ENCODE measurements at regions not wholly inside any gene's neighbourhood (a gene's known extent, or its start where the extent isn't known, plus 50 kb on each side); places are given as distances from the start of the nearest gene placed in this dataset.

DNA sequence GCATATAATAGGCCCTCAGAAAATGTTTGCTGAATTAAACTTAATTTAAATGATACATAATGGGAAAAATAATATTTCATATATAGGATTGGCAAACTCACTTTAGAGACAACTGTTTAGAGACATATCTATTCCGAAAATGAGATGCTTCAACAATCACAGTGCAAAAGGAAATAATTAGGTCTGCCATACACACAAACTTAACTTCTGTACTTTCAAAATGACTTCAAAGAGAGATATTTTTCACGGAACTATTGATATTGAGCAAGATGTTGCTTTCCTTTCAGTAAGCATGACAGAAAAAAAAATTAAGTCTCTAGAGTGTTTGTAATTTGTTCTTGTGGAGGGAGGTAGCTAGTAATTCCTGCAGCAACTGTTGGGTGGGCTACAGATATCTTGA lies 769.5 kb downstream of the TUSC7 start:
- no peaks in the 10 kb centered on the region for H3K36me3 Mint-ChIP-seq (ENCODE audit: low read depth)
- H3K27me3 Mint-ChIP-seq: no peaks in the 10 kb centered on the region
- intact Hi-C loops (cut with micrococcal nuclease): no loop called here
- H3K9me3 Mint-ChIP-seq: peaks cover 9% of the 10 kb centered on the region
- no peaks in the 10 kb centered on the region for H3K4me1 Mint-ChIP-seq (ENCODE audit: low read depth)
- no peak overlapping the region for H3K4me3 Mint-ChIP-seq
- no peak overlapping the region for H3K27ac Mint-ChIP-seq

DNA sequence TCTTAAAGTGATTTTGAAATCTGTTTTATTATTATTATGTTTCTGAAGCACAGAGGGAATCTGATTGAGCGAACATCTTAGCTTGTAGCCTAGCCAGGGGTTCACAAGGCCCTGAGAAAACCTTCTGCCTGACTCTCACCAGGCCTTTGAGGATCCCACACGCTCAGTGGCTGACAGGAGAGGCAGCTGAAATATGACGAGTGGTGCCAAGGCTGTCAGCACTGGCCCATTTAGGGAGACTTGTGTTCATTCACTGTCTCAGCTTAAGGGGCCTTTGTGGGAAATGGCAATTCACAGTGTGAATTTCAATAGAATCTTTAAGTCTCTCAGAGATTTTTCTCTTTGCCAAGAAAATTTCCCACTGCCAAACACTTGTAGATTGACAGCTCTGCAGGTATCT lies 770.9 kb downstream of the TUSC7 start:
- intact Hi-C loops (cut with micrococcal nuclease): no loop called here
- Mint-ChIP-seq H3K4me3 (no peak overlapping the region), H3K27ac (no peak overlapping the region)

DNA sequence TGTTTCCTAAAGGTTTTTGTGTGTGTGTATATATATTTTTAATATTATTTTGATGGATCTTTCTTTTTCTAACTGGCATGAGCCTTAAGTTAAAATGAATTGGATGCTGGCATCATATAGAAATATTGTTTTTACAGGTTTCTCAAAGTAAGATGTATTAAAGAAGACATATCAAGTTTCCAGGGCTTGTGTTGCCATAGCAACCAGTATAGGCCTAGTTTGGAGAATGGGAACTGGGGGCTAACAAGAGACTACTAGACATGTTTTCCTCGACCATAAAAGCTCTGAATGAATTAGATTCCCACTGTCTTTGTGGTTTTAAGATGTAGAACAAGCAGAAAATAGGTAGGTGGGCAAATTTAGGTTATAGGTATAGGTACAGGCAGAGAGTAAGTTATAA lies 771.4 kb downstream of the TUSC7 start:
- H3K4me3 Mint-ChIP-seq: no peak overlapping the region
- H3K9me3 Mint-ChIP-seq: peaks cover 11% of the 10 kb centered on the region
- no peaks in the 10 kb centered on the region for H3K27me3 Mint-ChIP-seq
- intact Hi-C loops (cut with micrococcal nuclease): no loop called here
- H3K4me1 Mint-ChIP-seq (ENCODE audit: low read depth): no peaks in the 10 kb centered on the region
- no peaks in the 10 kb centered on the region for H3K36me3 Mint-ChIP-seq (ENCODE audit: low read depth)
- H3K27ac Mint-ChIP-seq: no peak overlapping the region

More for the DNA sequence above, 770.9 kb downstream of the TUSC7 start:
- Mint-ChIP-seq H3K9me3 (peaks cover 11% of the 10 kb centered on the region), H3K36me3 (ENCODE audit: low read depth) (no peaks in the 10 kb centered on the region), H3K27me3 (no peaks in the 10 kb centered on the region), H3K4me1 (ENCODE audit: low read depth) (no peaks in the 10 kb centered on the region)

DNA sequence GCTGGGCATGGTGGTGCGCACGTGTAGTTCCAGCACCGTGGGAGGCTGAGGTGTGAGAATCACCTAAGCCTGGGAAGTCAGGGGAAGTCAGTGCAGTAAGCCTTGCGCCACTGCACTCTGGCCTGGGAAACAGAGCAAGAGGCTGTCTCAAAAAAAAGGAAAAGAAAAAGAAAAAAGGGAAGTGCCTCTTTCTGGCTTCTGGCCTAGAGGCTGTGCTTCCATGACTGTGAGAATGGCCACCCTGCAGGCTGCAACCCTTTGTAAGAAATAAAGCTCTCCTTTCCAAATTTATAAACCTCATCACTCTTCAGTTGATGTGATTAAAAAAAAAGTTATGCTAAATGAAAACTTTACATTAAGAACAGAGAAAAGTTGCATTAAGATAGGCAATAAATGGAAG lies 774.3 kb downstream of the TUSC7 start:
- no peaks in the 10 kb centered on the region for H3K27me3 Mint-ChIP-seq
- no peak overlapping the region for H3K27ac Mint-ChIP-seq
- no peaks in the 10 kb centered on the region for H3K4me1 Mint-ChIP-seq (ENCODE audit: low read depth)
- intact Hi-C loops (cut with micrococcal nuclease): no loop called here
- no peaks in the 10 kb centered on the region for H3K36me3 Mint-ChIP-seq (ENCODE audit: low read depth)
- no peak overlapping the region for H3K4me3 Mint-ChIP-seq
- peaks cover 11% of the 10 kb centered on the region for H3K9me3 Mint-ChIP-seq

DNA sequence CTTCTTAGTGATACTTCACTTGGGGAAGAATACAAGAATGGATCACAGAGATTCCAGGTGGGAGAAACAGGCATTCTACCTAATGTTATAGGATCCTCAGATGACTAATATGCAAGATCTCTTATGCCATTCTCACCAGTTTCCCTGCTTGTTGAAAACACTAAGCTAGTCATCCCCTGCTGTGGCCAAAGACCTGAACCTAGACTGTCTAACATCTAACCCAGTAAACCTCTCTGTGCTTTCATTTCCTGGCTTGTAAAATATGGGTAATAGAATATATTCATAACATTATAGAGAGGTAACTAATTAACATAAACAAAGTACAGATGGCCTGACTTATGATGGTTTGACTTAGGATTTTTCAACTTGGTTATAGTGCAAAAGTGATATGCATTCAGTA lies 776.3 kb downstream of the TUSC7 start:
- intact Hi-C loops (cut with micrococcal nuclease): no loop called here
- no peaks in the 10 kb centered on the region for H3K27me3 Mint-ChIP-seq
- no peaks in the 10 kb centered on the region for H3K4me1 Mint-ChIP-seq (ENCODE audit: low read depth)

DNA sequence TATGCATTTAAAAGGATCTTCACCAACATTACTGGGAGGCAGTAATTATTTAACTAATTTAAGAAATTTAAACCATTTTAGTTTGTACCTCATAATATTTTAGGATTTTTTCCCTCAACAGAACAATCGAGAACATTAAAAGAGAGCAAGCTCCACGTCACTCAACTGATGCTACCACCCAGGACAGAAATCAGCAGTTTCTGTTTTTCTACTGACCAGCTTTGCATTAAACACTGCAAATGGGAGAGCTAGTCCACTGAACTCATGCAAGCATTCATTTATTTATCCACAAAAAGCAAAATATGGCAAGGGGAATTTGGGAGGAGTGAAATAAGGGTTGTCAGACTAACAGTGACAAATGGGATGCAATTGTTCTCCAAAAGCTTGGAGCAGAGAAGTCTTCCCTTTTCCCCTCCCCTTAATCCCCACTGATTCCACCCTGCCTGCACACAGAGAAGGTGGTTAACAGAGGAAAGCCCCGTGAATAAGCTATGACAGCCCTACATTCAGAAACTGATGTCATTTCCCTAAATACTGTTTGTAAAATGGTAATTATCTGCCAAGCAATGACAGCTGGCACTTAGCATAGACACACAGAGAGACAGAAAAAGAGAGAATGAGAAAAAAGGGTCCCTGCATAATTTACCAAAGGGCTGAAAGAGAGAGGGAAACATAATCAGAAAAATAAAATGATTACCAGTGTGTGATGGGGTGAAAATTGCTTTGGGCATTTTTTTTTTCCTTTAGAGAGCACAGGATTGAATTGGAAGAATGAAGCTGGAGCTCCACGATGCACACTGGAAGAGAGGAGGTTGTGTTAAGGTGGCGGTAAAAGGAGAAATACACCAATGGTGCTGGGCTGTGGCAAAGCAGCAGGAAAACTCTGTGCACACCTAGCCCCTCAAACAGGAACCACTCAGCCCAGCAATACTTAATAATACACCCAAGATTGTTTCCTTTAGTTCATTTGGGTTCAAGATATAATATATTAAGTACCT lies 777.4 kb downstream of the TUSC7 start:
- H3K9me3 Mint-ChIP-seq: peaks cover 11% of the 10 kb centered on the region
- intact Hi-C loops (cut with micrococcal nuclease): no loop called here
- no peak overlapping the region for H3K27ac Mint-ChIP-seq
- no peaks in the 10 kb centered on the region for H3K27me3 Mint-ChIP-seq
- no peaks in the 10 kb centered on the region for H3K4me1 Mint-ChIP-seq (ENCODE audit: low read depth)
- no peak overlapping the region for H3K4me3 Mint-ChIP-seq
- no peaks in the 10 kb centered on the region for H3K36me3 Mint-ChIP-seq (ENCODE audit: low read depth)

More for the DNA sequence above, 776.3 kb downstream of the TUSC7 start:
- no peak overlapping the region for H3K4me3 Mint-ChIP-seq
- H3K36me3 Mint-ChIP-seq (ENCODE audit: low read depth): no peaks in the 10 kb centered on the region
- H3K27ac Mint-ChIP-seq: no peak overlapping the region
- peaks cover 11% of the 10 kb centered on the region for H3K9me3 Mint-ChIP-seq

DNA sequence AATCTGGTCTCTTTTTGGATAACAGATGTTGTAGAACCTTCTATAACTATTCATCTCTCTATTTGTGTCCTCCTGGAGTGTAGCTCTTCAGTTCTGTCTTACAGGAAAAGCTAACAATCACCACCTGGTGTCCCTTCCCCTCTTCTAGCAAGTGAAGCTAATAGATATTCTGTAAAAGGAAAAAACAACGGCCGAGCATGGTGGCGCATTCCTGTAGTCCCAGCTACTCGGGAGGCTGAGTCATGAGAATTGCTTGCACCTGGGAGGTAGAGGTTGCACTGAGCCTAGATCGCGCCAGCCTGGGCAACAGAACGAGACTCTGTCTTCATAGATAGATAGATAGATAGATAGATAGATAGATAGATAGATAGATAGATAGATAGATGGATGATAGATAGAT lies 779.4 kb downstream of the TUSC7 start:
- peaks cover 4% of the 10 kb centered on the region for H3K9me3 Mint-ChIP-seq
- no peak overlapping the region for H3K4me3 Mint-ChIP-seq
- H3K27me3 Mint-ChIP-seq: no peaks in the 10 kb centered on the region
- H3K36me3 Mint-ChIP-seq (ENCODE audit: low read depth): no peaks in the 10 kb centered on the region
- intact Hi-C loops (cut with micrococcal nuclease): no loop called here
- H3K27ac Mint-ChIP-seq: no peak overlapping the region
- no peaks in the 10 kb centered on the region for H3K4me1 Mint-ChIP-seq (ENCODE audit: low read depth)

DNA sequence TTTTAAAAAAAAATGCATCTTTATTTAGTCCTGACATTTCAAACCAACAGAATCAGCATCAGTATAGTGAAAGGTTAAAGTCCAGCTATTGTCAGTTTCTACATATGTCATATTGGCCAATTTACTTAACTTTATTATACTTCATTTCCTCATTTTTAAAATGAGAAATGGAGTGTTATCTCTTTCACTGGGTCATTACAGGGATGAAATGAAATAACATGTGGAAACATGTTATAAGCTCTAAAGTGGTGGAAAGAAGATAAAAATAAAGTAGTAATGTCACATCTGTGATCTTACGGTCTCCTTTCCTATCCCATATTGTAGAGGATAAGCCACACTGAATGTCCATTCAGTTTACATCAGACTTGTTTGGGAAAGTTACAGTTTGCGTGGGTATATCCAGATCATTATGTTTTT lies 780.1 kb downstream of the TUSC7 start:
- Mint-ChIP-seq H3K4me1 (ENCODE audit: low read depth) (no peaks in the 10 kb centered on the region), H3K36me3 (ENCODE audit: low read depth) (no peaks in the 10 kb centered on the region), H3K9me3 (no peaks in the 10 kb centered on the region), H3K27me3 (no peaks in the 10 kb centered on the region), H3K27ac (no peak overlapping the region), H3K4me3 (no peak overlapping the region)
- intact Hi-C loops (cut with micrococcal nuclease): no loop called here

DNA sequence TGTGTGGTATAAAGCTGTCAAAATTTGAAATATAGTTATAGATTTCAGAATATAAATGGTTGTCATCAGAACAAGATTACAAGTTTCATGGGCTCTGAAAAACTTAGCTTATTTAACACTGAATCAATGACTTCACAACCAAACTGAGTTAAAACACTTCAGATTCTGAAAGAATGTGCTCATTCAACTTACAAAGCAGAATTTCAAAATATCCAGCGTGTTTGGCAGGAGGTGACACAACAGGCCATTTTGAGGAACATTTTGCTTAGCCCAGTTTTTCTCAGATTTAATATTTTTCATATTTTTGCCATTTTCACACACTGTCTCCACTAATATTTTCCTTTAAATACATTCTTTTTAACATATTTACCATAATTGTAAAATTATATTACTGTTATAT lies 781.1 kb downstream of the TUSC7 start:
- Mint-ChIP-seq H3K9me3 (no peaks in the 10 kb centered on the region), H3K27ac (no peak overlapping the region), H3K4me1 (ENCODE audit: low read depth) (no peaks in the 10 kb centered on the region), H3K4me3 (no peak overlapping the region), H3K27me3 (no peaks in the 10 kb centered on the region), H3K36me3 (ENCODE audit: low read depth) (no peaks in the 10 kb centered on the region)
- intact Hi-C loops (cut with micrococcal nuclease): no loop called here

DNA sequence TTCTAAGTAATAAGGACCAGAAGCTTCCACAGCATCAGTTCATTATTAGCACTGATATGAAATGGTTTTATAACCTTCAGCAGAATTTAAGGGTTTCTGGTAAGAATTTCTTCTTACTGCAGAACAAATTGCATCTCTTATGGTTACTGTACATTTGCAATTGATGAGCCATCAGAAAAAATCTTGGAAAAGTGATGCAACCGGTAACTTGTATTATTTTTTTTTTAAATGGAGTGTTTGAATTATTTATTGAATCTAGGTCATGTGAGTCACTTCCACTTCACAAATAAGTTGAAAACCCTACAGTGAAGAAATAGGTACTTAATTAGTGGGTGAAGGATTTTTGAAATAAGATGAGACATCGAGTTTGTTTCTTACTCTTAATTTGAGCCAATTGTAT lies 786.0 kb downstream of the TUSC7 start:
- Mint-ChIP-seq H3K27me3 (no peaks in the 10 kb centered on the region), H3K36me3 (ENCODE audit: low read depth) (no peaks in the 10 kb centered on the region), H3K4me3 (no peak overlapping the region), H3K4me1 (ENCODE audit: low read depth) (no peaks in the 10 kb centered on the region), H3K27ac (no peak overlapping the region), H3K9me3 (no peaks in the 10 kb centered on the region)
- intact Hi-C loops (cut with micrococcal nuclease): no loop called here

DNA sequence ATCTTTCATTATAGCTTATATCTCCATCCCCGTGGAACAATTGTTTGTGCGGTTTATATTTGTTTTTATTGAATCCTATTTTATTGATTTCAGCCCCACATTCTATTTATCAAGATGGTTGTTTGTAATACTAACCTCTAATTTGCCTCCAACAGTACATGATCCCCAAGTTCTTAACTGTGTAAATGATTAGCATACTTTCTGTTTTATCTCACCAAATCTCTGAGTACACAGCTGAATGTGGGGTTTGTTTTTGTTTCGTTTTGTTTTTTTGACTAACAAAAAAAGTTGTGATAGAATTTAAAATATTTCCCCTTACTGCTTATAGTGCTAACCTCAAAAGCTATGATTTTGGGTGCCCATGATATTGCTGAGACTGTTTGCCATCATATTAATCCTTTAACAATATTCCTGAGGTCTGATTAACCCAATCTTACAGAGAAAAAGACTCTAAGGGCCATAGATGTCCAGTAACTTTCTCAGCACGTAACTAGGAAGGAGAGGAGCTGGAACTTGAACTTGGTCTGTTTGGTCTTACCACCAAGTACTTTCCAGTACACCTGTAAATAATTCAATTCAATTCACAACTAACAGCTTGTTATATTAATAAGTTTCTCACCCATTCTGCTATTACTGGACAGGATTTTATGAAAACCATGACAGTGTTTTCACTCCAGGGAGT lies 789.8 kb downstream of the TUSC7 start:
- H3K27me3 Mint-ChIP-seq: no peaks in the 10 kb centered on the region
- H3K27ac Mint-ChIP-seq: no peak overlapping the region
- no peaks in the 10 kb centered on the region for H3K36me3 Mint-ChIP-seq (ENCODE audit: low read depth)
- H3K4me3 Mint-ChIP-seq: no peak overlapping the region
- intact Hi-C loops (cut with micrococcal nuclease): no loop called here
- H3K4me1 Mint-ChIP-seq (ENCODE audit: low read depth): no peaks in the 10 kb centered on the region
- no peaks in the 10 kb centered on the region for H3K9me3 Mint-ChIP-seq

DNA sequence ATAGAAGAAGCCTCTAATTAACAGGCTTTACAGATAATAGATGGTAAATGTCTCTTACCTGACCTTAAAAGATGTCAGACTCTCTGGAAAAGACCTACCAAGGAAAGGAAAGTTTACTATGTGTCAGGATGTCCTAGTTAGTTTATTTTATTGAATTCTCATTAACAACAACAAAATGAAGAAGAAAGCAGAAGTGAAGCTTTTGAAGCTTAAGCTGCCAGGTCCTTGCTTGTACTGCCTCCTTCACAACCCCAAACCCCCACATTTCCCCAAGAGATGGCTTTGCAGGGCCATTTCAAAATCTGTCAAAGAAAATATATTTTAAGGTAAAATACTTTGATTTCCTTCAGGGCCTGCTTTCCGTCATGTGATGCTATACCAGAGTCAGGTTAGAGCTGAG lies 798.4 kb downstream of the TUSC7 start:
- Mint-ChIP-seq H3K27ac (no peak overlapping the region), H3K27me3 (no peaks in the 10 kb centered on the region)

DNA sequence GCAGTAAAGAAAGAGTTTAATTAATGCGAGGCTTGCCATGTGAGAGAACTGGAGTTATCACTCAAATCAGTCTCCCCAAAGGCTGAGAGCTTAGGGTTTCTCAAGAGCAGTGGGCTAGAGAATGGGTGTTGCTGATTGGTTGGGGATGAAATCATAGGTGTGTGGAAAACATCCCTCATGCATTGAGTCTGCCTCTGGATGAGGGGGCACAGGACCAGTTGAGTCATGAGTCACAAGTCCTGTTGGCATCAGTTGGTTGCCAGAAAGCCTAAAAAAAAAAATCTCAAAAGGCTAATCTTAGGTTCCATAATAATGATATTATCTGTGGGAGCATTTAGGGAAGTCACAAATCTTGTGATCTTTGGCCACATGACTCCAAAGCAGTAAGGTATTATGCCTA lies 800.3 kb downstream of the TUSC7 start:
- Mint-ChIP-seq H3K36me3 (ENCODE audit: low read depth) (no peaks in the 10 kb centered on the region), H3K27ac (no peak overlapping the region), H3K4me3 (no peak overlapping the region), H3K4me1 (ENCODE audit: low read depth) (no peaks in the 10 kb centered on the region), H3K27me3 (no peaks in the 10 kb centered on the region), H3K9me3 (peaks cover 6% of the 10 kb centered on the region)
- intact Hi-C loops (cut with micrococcal nuclease): no loop called here

More for the DNA sequence above, 798.4 kb downstream of the TUSC7 start:
- Mint-ChIP-seq H3K4me1 (ENCODE audit: low read depth) (no peaks in the 10 kb centered on the region), H3K9me3 (peaks cover 6% of the 10 kb centered on the region), H3K36me3 (ENCODE audit: low read depth) (no peaks in the 10 kb centered on the region), H3K4me3 (no peak overlapping the region)
- intact Hi-C loops (cut with micrococcal nuclease): no loop called here

DNA sequence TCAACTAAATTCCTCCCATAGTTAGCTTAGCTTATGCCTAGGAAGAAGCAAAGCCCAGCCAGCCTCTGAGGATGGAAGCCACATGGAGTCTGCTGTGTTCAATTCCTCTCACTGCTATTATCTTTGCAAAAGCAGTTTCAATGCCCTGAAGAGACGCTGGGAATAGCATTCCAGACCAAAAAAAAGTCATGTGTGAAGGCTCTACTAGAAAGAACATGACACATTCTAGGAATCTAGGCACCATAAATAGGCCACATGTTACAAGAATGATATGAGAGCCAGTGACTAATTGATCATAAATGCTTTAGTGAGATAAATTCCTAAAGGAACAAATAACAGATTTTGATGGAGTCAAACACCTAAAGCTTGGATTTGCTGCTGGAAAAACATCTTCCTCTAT lies 800.8 kb downstream of the TUSC7 start:
- intact Hi-C loops (cut with micrococcal nuclease): no loop called here
- no peak overlapping the region for H3K4me3 Mint-ChIP-seq
- H3K9me3 Mint-ChIP-seq: peaks cover 6% of the 10 kb centered on the region
- no peaks in the 10 kb centered on the region for H3K27me3 Mint-ChIP-seq
- H3K4me1 Mint-ChIP-seq (ENCODE audit: low read depth): no peaks in the 10 kb centered on the region
- no peak overlapping the region for H3K27ac Mint-ChIP-seq
- H3K36me3 Mint-ChIP-seq (ENCODE audit: low read depth): no peaks in the 10 kb centered on the region
